B cell (primary cell): ENCODE measurements at regions not wholly inside any gene's neighbourhood (a gene's known extent, or its start where the extent isn't known, plus 50 kb on each side); places are given as distances from the start of the nearest gene placed in this dataset.
"Not testable (repeated sequence)": the region's sequence is repeated elsewhere in the genome, so short reads cannot be mapped to it uniquely, and the experiment has no call there.

ENCODE experiments used
- ATAC-seq: fragments of 200-7000 bp; cut with Tn5 transposase; one replicate; pipeline ENCODE4 v1.10.0; 2021; ENCODE audit warnings: low read depth, mild to moderate bottlenecking, moderate number of reproducible peaks, moderate library complexity
- CTCF ChIA-PET: fragments of 350-600 bp; sonication (Branson Sonifier 250); formaldehyde crosslinking; loops from one replicate; lab custom pipeline; 2021; ENCODE audit warnings: antibody characterized with exemption, inconsistent platforms; lab: Charles Lee
- POLR2A ChIA-PET: fragments of 350-600 bp; sonication (Branson Sonifier 250); formaldehyde crosslinking; loops from one replicate; lab custom pipeline; 2021; ENCODE audit warnings: antibody characterized with exemption; lab: Charles Lee
- DNase-seq: peaks from one replicate; pipeline ENCODE4 v3.0.0; 2013
- H2AFZ ChIP-seq: 2 replicates; pipeline ENCODE4 v1.6.1; 2012; ENCODE audit warnings: mild to moderate bottlenecking, low read depth, low read length; ENCODE audit not compliant: insufficient read depth, poor library complexity, severe bottlenecking
- H3K27ac ChIP-seq, 2 donors: 1 replicate in 1 of 2; 2 replicates in 1 of 2; pipeline ENCODE4 v1.5.1; 2012 to 2013; ENCODE audit warnings: low read length in 2 of 2, mild to moderate bottlenecking in 2 of 2, moderate library complexity in 1 of 2
- H3K27me3 ChIP-seq, 4 experiments: fragments of 200-600 bp in 1 of 4; sonication (generic) in 1 of 4; replicated peaks in 1 of 4; 1 replicate in 2 of 4; 2 replicates in 2 of 4; pipeline versions ENCODE4 v1.6.1 to v1.7.0; 2013 to 2016; ENCODE audit warnings: low read length in 3 of 4, mild to moderate bottlenecking in 2 of 4, mixed read lengths in 1 of 4, moderate library complexity in 1 of 4; ENCODE audit not compliant: insufficient read depth in 4 of 4, control insufficient read depth in 3 of 4; ENCODE audit errors: control extremely low read depth in 1 of 4
- H3K36me3 ChIP-seq, 2 experiments: replicated peaks in 1 of 2; 1 replicate in 1 of 2; 2 replicates in 1 of 2; pipeline versions ENCODE4 v1.6.1 to v1.7.1; 2013; ENCODE audit warnings: low read length in 1 of 2; ENCODE audit not compliant: insufficient read depth in 2 of 2, control insufficient read depth in 1 of 2; ENCODE audit errors: control extremely low read depth in 1 of 2, extremely low read depth in 1 of 2
- H3K4me1 ChIP-seq, 2 donors: fragments of 200-600 bp in 1 of 2; sonication (generic) in 1 of 2; 1 replicate in 1 of 2; 2 replicates in 1 of 2; pipeline versions ENCODE4 v1.5.1 to v1.6.1; 2013 to 2017; ENCODE audit warnings: low read length in 2 of 2; ENCODE audit not compliant: control insufficient read depth in 2 of 2, insufficient read depth in 2 of 2
- H3K4me2 ChIP-seq: replicated peaks from 2 replicates; pipeline ENCODE3; 2012; ENCODE audit warnings: mild to moderate bottlenecking, low read depth, low read length; ENCODE audit not compliant: poor library complexity, severe bottlenecking
- H3K4me3 ChIP-seq, 5 experiments: fragments of 200-600 bp in 1 of 5; sonication (generic) in 1 of 5; 1 replicate in 3 of 5; 2 replicates in 2 of 5; pipeline versions ENCODE4 v1.5.1 to v1.7.0; 2011 to 2016; ENCODE audit warnings: low read length in 4 of 5, mild to moderate bottlenecking in 4 of 5, low read depth in 2 of 5, control low read depth in 1 of 5, moderate library complexity in 1 of 5; ENCODE audit not compliant: insufficient read depth in 1 of 5; ENCODE audit errors: control extremely low read depth in 1 of 5, extremely low read depth in 1 of 5
- H3K79me2 ChIP-seq: fragments of 200-600 bp; sonication (generic); one replicate; pipeline ENCODE4 v1.6.0; 2016; ENCODE audit warnings: low read length; ENCODE audit not compliant: control insufficient read depth, insufficient read depth
- H3K9ac ChIP-seq: fragments of 200-600 bp; sonication (generic); 2 replicates; pipeline ENCODE4 v1.6.1; 2017; ENCODE audit warnings: mild to moderate bottlenecking, low read length, moderate library complexity
- H3K9me3 ChIP-seq, 3 donors: one replicate each; pipeline versions ENCODE4 v1.6.1 to v1.7.1; 2013; ENCODE audit warnings: low read length in 2 of 3; ENCODE audit not compliant: control insufficient read depth in 2 of 3, insufficient read depth in 1 of 3; ENCODE audit errors: control extremely low read depth in 1 of 3
- H4K20me1 ChIP-seq: 2 replicates; pipeline ENCODE4 v1.6.0; 2012; ENCODE audit warnings: mild to moderate bottlenecking, low read length; ENCODE audit not compliant: insufficient read depth, control insufficient read depth, poor library complexity, severe bottlenecking
- H3K27ac Mint-ChIP-seq: one replicate; pipeline ENCODE4 v1.8.0; 2021; ENCODE audit warnings: mixed read lengths
- H3K27me3 Mint-ChIP-seq: one replicate; pipeline ENCODE4 v1.8.0; 2021; ENCODE audit warnings: mixed read lengths
- H3K4me1 Mint-ChIP-seq: one replicate; pipeline ENCODE4 v1.8.0; 2021; ENCODE audit warnings: mixed read lengths
- H3K4me3 Mint-ChIP-seq: one replicate; pipeline ENCODE4 v1.8.0; 2021; ENCODE audit warnings: mixed read lengths
- H3K9me3 Mint-ChIP-seq: one replicate; pipeline ENCODE4 v1.8.0; 2022; ENCODE audit warnings: mixed read lengths; ENCODE audit not compliant: insufficient read depth
- CTCF ChIP-seq: fragments of 200-600 bp; IDR thresholded peaks from one replicate; pipeline ENCODE4 v1.8.0; 2022; ENCODE audit warnings: antibody characterized with exemption, mild to moderate bottlenecking
- EZH2 ChIP-seq: IDR thresholded peaks from 2 replicates; pipeline ENCODE4 v1.6.1; 2012; ENCODE audit warnings: borderline replicate concordance, low read depth, mild to moderate bottlenecking, moderate library complexity, low read length; ENCODE audit not compliant: insufficient read depth, poor library complexity, severe bottlenecking
- WGBS: methylation state at CpG from one replicate; pipeline ENCODE4 v1.1.5; 2013; ENCODE audit warnings: missing lambda C conversion rate; ENCODE audit not compliant: insufficient coverage; 5-methylcytosine and 5-hydroxymethylcytosine counted together
- intact Hi-C: fragments of 100-400 bp; cut with micrococcal nuclease; formaldehyde crosslinking; loops from one replicate; pipeline ENCODE4 v1.10.0; 2022

GRCh38 chr1:80529546-80529945 lies 1271.2 kb upstream of the ADGRL2 start:
- Histone ChIP-seq H3K9me3 (no peaks in the 10 kb centered on the region), H3K79me2 (no peaks in the 10 kb centered on the region), H3K27me3 (no peaks in the 10 kb centered on the region), H3K4me1 (no peaks in the 10 kb centered on the region), H3K9ac (no peak overlapping the region), H4K20me1 (no peaks in the 10 kb centered on the region), H3K36me3 (no peaks in the 10 kb centered on the region), H2AFZ (no peak overlapping the region), H3K27ac (no peak overlapping the region), H3K4me3 (no peak overlapping the region), H3K4me2 (no peak overlapping the region)
- ChIA-PET POLR2A (no interaction called here), CTCF (no interaction called here)
- Mint-ChIP-seq H3K27ac (no peak overlapping the region), H3K9me3 (no peaks in the 10 kb centered on the region), H3K4me1 (no peaks in the 10 kb centered on the region), H3K4me3 (no peak overlapping the region), H3K27me3 (no peaks in the 10 kb centered on the region)
- TF ChIP-seq CTCF = no peak
- TF ChIP-seq EZH2 = no peak
- WGBS = no CpG with 5 or more reads among the region's 2 CpGs
- intact Hi-C loops = no loop called here
- DNase-seq (no peak), ATAC-seq (no peak)

GRCh38 chr1:80523861-80524260 lies 1276.9 kb upstream of the ADGRL2 start:
- no CpG with 5 or more reads among the region's 1 CpG for WGBS
- H3K79me2 ChIP-seq = no peaks in the 10 kb centered on the region
- no peak overlapping the region for H3K4me3 ChIP-seq
- H3K36me3 ChIP-seq = no peaks in the 10 kb centered on the region
- no peak for TF ChIP-seq EZH2
- TF ChIP-seq CTCF = no peak
- H3K9ac ChIP-seq = no peak overlapping the region
- intact Hi-C loops = no loop called here
- ChIA-PET POLR2A (no interaction called here), CTCF (no interaction called here)
- DNase-seq (no peak), ATAC-seq (no peak)
- H3K9me3 ChIP-seq = no peaks in the 10 kb centered on the region
- Mint-ChIP-seq H3K4me3 (no peak overlapping the region), H3K27ac (no peak overlapping the region), H3K4me1 (no peaks in the 10 kb centered on the region), H3K27me3 (no peaks in the 10 kb centered on the region), H3K9me3 (no peaks in the 10 kb centered on the region)
- no peak overlapping the region for H3K27ac ChIP-seq
- H3K4me2 ChIP-seq = no peak overlapping the region
- H3K27me3 ChIP-seq = no peaks in the 10 kb centered on the region
- no peak overlapping the region for H2AFZ ChIP-seq
- no peaks in the 10 kb centered on the region for H4K20me1 ChIP-seq
- no peaks in the 10 kb centered on the region for H3K4me1 ChIP-seq

DNA sequence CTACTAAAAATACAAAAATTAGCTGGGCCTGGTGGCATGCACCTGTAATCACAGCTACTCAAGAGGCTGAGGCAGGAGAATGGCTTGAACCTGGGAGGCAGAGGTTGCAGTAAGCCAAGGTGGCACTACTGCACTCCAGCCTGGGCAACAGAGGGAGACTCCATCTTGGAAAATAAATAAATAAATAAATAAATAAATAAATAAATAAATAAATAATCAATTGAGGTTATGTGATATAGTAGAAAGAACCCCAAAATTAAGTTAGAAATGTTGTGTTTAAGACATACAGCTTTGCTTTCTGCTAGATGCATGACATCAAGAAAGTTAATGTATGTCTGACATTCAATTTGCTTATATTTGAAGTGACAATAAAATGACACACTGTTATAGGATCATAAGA lies 1277.7 kb upstream of the ADGRL2 start:
- H3K27me3 Mint-ChIP-seq, H3K4me2 ChIP-seq, H3K9me3 Mint-ChIP-seq, H3K9ac ChIP-seq, H3K4me3 Mint-ChIP-seq, H3K4me1 ChIP-seq, DNase-seq, H3K27ac Mint-ChIP-seq, H3K79me2 ChIP-seq, ATAC-seq, H3K27ac ChIP-seq, POLR2A ChIA-PET, H2AFZ ChIP-seq, CTCF ChIA-PET, H3K36me3 ChIP-seq, H3K4me3 ChIP-seq, H4K20me1 ChIP-seq, H3K9me3 ChIP-seq, H3K4me1 Mint-ChIP-seq, intact Hi-C loops, H3K27me3 ChIP-seq: not testable (repeated sequence)
